GM21619 (cell line): ENCODE measurements at regions not wholly inside any gene's neighbourhood (a gene's known extent, or its start where the extent isn't known, plus 50 kb on each side); places are given as distances from the start of the nearest gene placed in this dataset.

Experiments
- ATAC-seq: cut with Tn5 transposase; IDR thresholded peaks from one replicate; pipeline ENCODE4 v1.9.1; 2021; ENCODE audit not compliant: unreplicated experiment

- ATAC-seq, result no peak
Observed at GRCh38 chr14:56918849-56919574, 108.7 kb upstream of the OTX2 start.

- ATAC-seq, result no peak
Observed at GRCh38 chr14:56905282-56905681, 95.0 kb upstream of the OTX2 start.

GRCh38 chr14:56903304-56903969 lies 93.2 kb upstream of the OTX2 start:
- no peak for ATAC-seq

GRCh38 chr14:56902385-56902784 lies 92.1 kb upstream of the OTX2 start:
- ATAC-seq, result no peak

GRCh38 chr14:56900726-56901125 lies 90.4 kb upstream of the OTX2 start:
- no peak for ATAC-seq

- ATAC-seq, result no peak
Observed at GRCh38 chr14:56899829-56900228, 89.5 kb upstream of the OTX2 start.

- ATAC-seq, result no peak
Observed at GRCh38 chr14:56896922-56897321, 86.6 kb upstream of the OTX2 start.

GRCh38 chr14:56896231-56896630 lies 86.0 kb upstream of the OTX2 start:
- no peak for ATAC-seq

- no peak for ATAC-seq
Observed at GRCh38 chr14:56895154-56895553, 84.9 kb upstream of the OTX2 start.

- no peak for ATAC-seq
Observed at GRCh38 chr14:56894591-56894991, 84.3 kb upstream of the OTX2 start.

- no peak for ATAC-seq
Observed at GRCh38 chr14:56892959-56893358, 82.7 kb upstream of the OTX2 start.

GRCh38 chr14:56891226-56891625 lies 80.9 kb upstream of the OTX2 start:
- no peak for ATAC-seq

- ATAC-seq, result no peak
Observed at GRCh38 chr14:56889705-56890104, 79.4 kb upstream of the OTX2 start.

GRCh38 chr14:56888274-56888673 lies 78.0 kb upstream of the OTX2 start:
- no peak for ATAC-seq

- no peak for ATAC-seq
Observed at GRCh38 chr14:56887216-56887615, 76.9 kb upstream of the OTX2 start.

- ATAC-seq, result no peak
Observed at GRCh38 chr14:56886471-56887062, 76.3 kb upstream of the OTX2 start.

GRCh38 chr14:56885825-56886224 lies 75.5 kb upstream of the OTX2 start:
- ATAC-seq, result no peak

- ATAC-seq, result no peak
Observed at GRCh38 chr14:56884617-56885016, 74.3 kb upstream of the OTX2 start.

GRCh38 chr14:56881181-56881580 lies 70.9 kb upstream of the OTX2 start:
- ATAC-seq, result no peak

- ATAC-seq, result no peak
Observed at GRCh38 chr14:56878766-56879165, 68.5 kb upstream of the OTX2 start.

- no peak for ATAC-seq
Observed at GRCh38 chr14:56875104-56875675, 64.9 kb upstream of the OTX2 start.

- no peak for ATAC-seq
Observed at GRCh38 chr14:56874375-56874774, 64.1 kb upstream of the OTX2 start.
